Anterior cingulate cortex (tissue), 58 donors: ENCODE measurements at regions not wholly inside any gene's neighbourhood (a gene's known extent, or its start where the extent isn't known, plus 50 kb on each side); places are given as distances from the start of the nearest gene placed in this dataset.

Experiments
- DNase-seq, 58 donors: peaks; one replicate each; lab custom pipeline; 2025; lab: John Stamatoyannopoulos, UW

- no peak for DNase-seq
These were observed 127.1 kb downstream of the KLF13 start for GRCh38 chr15:31453558-31454318.

GRCh38 chr15:31455499-31455898, 128.9 kb downstream of the KLF13 start:
- no peak for DNase-seq

- no peak for DNase-seq
These were observed 129.9 kb downstream of the KLF13 start for GRCh38 chr15:31456354-31457060.

GRCh38 chr15:31457161-31457560, 130.5 kb downstream of the KLF13 start:
- DNase-seq, result no peak

- DNase-seq, result no peak
These were observed 131.2 kb downstream of the KLF13 start for GRCh38 chr15:31457631-31458526.

GRCh38 chr15:31458596-31459399, 132.2 kb downstream of the KLF13 start:
- no peak for DNase-seq

GRCh38 chr15:31459400-31459748, 132.7 kb downstream of the KLF13 start:
- DNase-seq, result no peak

- DNase-seq, result no peak
These were observed 134.7 kb downstream of the KLF13 start for GRCh38 chr15:31461375-31461774.

GRCh38 chr15:31461911-31462480, 135.4 kb downstream of the KLF13 start:
- DNase-seq, result no peak

- DNase-seq, result no peak
These were observed 137.0 kb downstream of the KLF13 start for GRCh38 chr15:31463521-31464102.

- no peak for DNase-seq
These were observed 137.8 kb downstream of the KLF13 start for GRCh38 chr15:31464216-31465082.

GRCh38 chr15:31465083-31465955, 138.7 kb downstream of the KLF13 start:
- no peak for DNase-seq

- DNase-seq, result no peak
These were observed 140.7 kb downstream of the KLF13 start for GRCh38 chr15:31467361-31467760.

- no peak for DNase-seq
These were observed 142.5 kb downstream of the KLF13 start for GRCh38 chr15:31468911-31469785.

- DNase-seq, result no peak
These were observed 143.3 kb downstream of the KLF13 start for GRCh38 chr15:31469786-31470525.

- DNase-seq, result no peak
These were observed 144.1 kb downstream of the KLF13 start for GRCh38 chr15:31470756-31471155.
